ENCODE measurements at regions not wholly inside any gene's neighbourhood (a gene's known extent, or its start where the extent isn't known, plus 50 kb on each side); places are given as distances from the start of the nearest gene placed in this dataset.

- TF ChIP-seq ZNF396 (CRISPR knock-in tag; IDR thresholded peaks at IDR 0.05; ENCODE audit: borderline replicate concordance) (no peak), GRHL2 (CRISPR knock-in tag; IDR thresholded peaks at IDR 0.05; ENCODE audit: insufficient replicate concordance, severe bottlenecking) (no peak), SP1 (CRISPR knock-in tag; conservative IDR thresholded peaks at IDR 0.05) (no peak), PRRX2 (CRISPR knock-in tag; IDR thresholded peaks at IDR 0.05) (no peak), ZNF138 (CRISPR knock-in tag; conservative IDR thresholded peaks at IDR 0.05) (no peak), CBFB (CRISPR knock-in tag; IDR thresholded peaks at IDR 0.05; ENCODE audit: low read depth) (no peak), ZNF263 (CRISPR knock-in tag; IDR thresholded peaks at IDR 0.05; ENCODE audit: low read depth) (no peak), ARID4B (CRISPR knock-in tag; IDR thresholded peaks at IDR 0.05; ENCODE audit: borderline replicate concordance) (no peak), RORB (CRISPR knock-in tag; IDR thresholded peaks at IDR 0.05) (no peak), ZMAT4 (CRISPR knock-in tag; IDR thresholded peaks at IDR 0.05) (no peak), IRF2 (CRISPR knock-in tag; IDR thresholded peaks at IDR 0.05; ENCODE audit: borderline replicate concordance, low read depth) (no peak), ZNF532 (CRISPR knock-in tag; IDR thresholded peaks at IDR 0.05; ENCODE audit: borderline replicate concordance) (no peak)
- TF ChIP-seq, protein P1, sequence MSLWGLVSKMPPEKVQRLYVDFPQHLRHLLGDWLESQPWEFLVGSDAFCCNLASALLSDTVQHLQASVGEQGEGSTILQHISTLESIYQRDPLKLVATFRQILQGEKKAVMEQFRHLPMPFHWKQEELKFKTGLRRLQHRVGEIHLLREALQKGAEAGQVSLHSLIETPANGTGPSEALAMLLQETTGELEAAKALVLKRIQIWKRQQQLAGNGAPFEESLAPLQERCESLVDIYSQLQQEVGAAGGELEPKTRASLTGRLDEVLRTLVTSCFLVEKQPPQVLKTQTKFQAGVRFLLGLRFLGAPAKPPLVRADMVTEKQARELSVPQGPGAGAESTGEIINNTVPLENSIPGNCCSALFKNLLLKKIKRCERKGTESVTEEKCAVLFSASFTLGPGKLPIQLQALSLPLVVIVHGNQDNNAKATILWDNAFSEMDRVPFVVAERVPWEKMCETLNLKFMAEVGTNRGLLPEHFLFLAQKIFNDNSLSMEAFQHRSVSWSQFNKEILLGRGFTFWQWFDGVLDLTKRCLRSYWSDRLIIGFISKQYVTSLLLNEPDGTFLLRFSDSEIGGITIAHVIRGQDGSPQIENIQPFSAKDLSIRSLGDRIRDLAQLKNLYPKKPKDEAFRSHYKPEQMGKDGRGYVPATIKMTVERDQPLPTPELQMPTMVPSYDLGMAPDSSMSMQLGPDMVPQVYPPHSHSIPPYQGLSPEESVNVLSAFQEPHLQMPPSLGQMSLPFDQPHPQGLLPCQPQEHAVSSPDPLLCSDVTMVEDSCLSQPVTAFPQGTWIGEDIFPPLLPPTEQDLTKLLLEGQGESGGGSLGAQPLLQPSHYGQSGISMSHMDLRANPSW (CRISPR knock-in tag; conservative IDR thresholded peaks at IDR 0.05; ENCODE audit: low read depth): no peak
- ChIA-PET CTCF (interaction anchor here (0.6 to 2.4 kb wide), 10 partner anchors 11 to 581 kb away, joined by 3 to 22 read pairs (median 4); partner anchors contain the start of gene EXOSC2), POLR2A (interaction anchor here (0.7 to 0.9 kb wide), 2 partner anchors 11 to 597 kb away, joined by 3 to 4 read pairs; no protein-coding TSS in a partner anchor)
- Mint-ChIP-seq H3K27ac (0 out of 2 replicates have a peak overlapping the region, but pooled peaks have one; percentile 3), H3K27me3 (ENCODE audit: low read depth) (no peaks in the 10 kb centered on the region), H3K4me1 (peaks cover 29% of the 10 kb centered on the region), H3K36me3 (no peaks in the 10 kb centered on the region), H3K4me3 (no peak overlapping the region), H3K9me3 (no peaks in the 10 kb centered on the region)
- DNase-seq (ENCODE audit: low spot score) (no peak), ATAC-seq (no peak)
Observed at GRCh38 chr9:130755377-130756007, 61.9 kb downstream of the EXOSC2 start.

Measured in WTC11 (cell line).